ENCODE measurements at regions not wholly inside any gene's neighbourhood (a gene's known extent, or its start where the extent isn't known, plus 50 kb on each side); places are given as distances from the start of the nearest gene placed in this dataset.

GRCh38 chr3:124115956-124116355 lies 124.0 kb upstream of the ROPN1 start:
- Histone ChIP-seq H3K27ac (ENCODE audit: insufficient read depth, low read length, poor library complexity, severe bottlenecking) (no peak overlapping the region), H3K36me3 (ENCODE audit: control insufficient read depth, insufficient read depth, low read length) (no peaks in the 10 kb centered on the region), H3K27me3 (replicated peaks; ENCODE audit: control insufficient read depth, insufficient read depth, low read length, poor library complexity, severe bottlenecking) (no peaks in the 10 kb centered on the region), H3K9me3 (ENCODE audit: control insufficient read depth, low read length) (no peaks in the 10 kb centered on the region), H3K4me3 (ENCODE audit: insufficient read depth, low read depth, low read length, poor library complexity, severe bottlenecking) (no peak overlapping the region), H3K4me1 (ENCODE audit: control insufficient read depth, insufficient read depth, low read length, poor library complexity, severe bottlenecking) (no peaks in the 10 kb centered on the region)
- DNase-seq = no peak

DNA sequence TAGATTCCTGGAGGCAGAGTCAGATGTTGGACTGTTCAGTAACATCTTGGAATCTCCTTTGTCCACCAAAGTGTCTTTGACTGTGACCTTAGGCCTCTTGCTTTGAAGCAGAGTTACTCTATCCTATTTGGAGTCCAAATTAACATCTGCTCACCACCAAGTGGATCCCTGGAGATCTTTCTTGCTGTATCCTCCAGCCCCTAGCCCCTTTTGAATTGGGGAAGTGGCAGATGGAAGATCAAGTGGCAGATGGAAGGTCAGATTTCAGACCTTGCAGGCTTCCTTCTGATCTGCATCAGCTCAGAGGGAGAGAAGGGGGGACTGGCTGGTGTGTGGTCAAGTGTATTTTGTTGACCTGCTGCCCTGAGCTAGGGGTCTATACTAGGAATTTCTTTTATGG lies 125.0 kb upstream of the ROPN1 start:
- no peaks in the 10 kb centered on the region for H3K27me3 ChIP-seq (replicated peaks; ENCODE audit: control insufficient read depth, insufficient read depth, low read length, poor library complexity, severe bottlenecking)
- H3K4me1 ChIP-seq (ENCODE audit: control insufficient read depth, insufficient read depth, low read length, poor library complexity, severe bottlenecking) = no peaks in the 10 kb centered on the region
- no peak for DNase-seq
- no peak overlapping the region for H3K27ac ChIP-seq (ENCODE audit: insufficient read depth, low read length, poor library complexity, severe bottlenecking)
- H3K9me3 ChIP-seq (ENCODE audit: control insufficient read depth, low read length) = no peaks in the 10 kb centered on the region
- H3K36me3 ChIP-seq (ENCODE audit: control insufficient read depth, insufficient read depth, low read length) = no peaks in the 10 kb centered on the region
- no peak overlapping the region for H3K4me3 ChIP-seq (ENCODE audit: insufficient read depth, low read depth, low read length, poor library complexity, severe bottlenecking)

DNA sequence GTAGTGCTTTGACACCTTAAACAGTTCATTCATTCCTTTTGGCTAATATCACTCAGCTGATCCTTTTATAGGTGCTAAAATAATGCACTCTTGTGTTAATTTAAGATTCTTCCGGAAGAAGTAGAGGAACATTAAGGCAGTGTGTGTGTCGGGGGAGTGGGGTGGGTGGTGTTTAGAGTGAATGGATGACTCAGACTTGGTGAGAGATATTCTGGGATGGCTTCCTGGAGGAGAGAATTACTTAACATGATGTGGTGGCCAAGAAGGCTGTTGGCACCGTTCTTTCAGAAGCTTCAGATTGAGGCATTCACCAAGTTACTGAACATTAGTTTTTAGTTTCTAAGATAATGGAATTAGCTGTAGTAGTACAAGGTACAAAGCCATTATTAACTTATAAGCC lies 125.6 kb upstream of the ROPN1 start:
- H3K4me1 ChIP-seq (ENCODE audit: control insufficient read depth, insufficient read depth, low read length, poor library complexity, severe bottlenecking) = no peaks in the 10 kb centered on the region
- no peak overlapping the region for H3K27ac ChIP-seq (ENCODE audit: insufficient read depth, low read length, poor library complexity, severe bottlenecking)
- no peaks in the 10 kb centered on the region for H3K27me3 ChIP-seq (replicated peaks; ENCODE audit: control insufficient read depth, insufficient read depth, low read length, poor library complexity, severe bottlenecking)
- no peaks in the 10 kb centered on the region for H3K36me3 ChIP-seq (ENCODE audit: control insufficient read depth, insufficient read depth, low read length)
- H3K9me3 ChIP-seq (ENCODE audit: control insufficient read depth, low read length) = no peaks in the 10 kb centered on the region
- no peak overlapping the region for H3K4me3 ChIP-seq (ENCODE audit: insufficient read depth, low read depth, low read length, poor library complexity, severe bottlenecking)
- DNase-seq = no peak

- H3K4me3 ChIP-seq (ENCODE audit: insufficient read depth, low read depth, low read length, poor library complexity, severe bottlenecking) = no peak overlapping the region
- no peak for DNase-seq
- no peaks in the 10 kb centered on the region for H3K27me3 ChIP-seq (replicated peaks; ENCODE audit: control insufficient read depth, insufficient read depth, low read length, poor library complexity, severe bottlenecking)
- H3K36me3 ChIP-seq (ENCODE audit: control insufficient read depth, insufficient read depth, low read length) = no peaks in the 10 kb centered on the region
- H3K27ac ChIP-seq (ENCODE audit: insufficient read depth, low read length, poor library complexity, severe bottlenecking) = no peak overlapping the region
- no peaks in the 10 kb centered on the region for H3K9me3 ChIP-seq (ENCODE audit: control insufficient read depth, low read length)
- no peaks in the 10 kb centered on the region for H3K4me1 ChIP-seq (ENCODE audit: control insufficient read depth, insufficient read depth, low read length, poor library complexity, severe bottlenecking)
These were observed 126.5 kb upstream of the ROPN1 start for GRCh38 chr3:124118397-124118796.

DNA sequence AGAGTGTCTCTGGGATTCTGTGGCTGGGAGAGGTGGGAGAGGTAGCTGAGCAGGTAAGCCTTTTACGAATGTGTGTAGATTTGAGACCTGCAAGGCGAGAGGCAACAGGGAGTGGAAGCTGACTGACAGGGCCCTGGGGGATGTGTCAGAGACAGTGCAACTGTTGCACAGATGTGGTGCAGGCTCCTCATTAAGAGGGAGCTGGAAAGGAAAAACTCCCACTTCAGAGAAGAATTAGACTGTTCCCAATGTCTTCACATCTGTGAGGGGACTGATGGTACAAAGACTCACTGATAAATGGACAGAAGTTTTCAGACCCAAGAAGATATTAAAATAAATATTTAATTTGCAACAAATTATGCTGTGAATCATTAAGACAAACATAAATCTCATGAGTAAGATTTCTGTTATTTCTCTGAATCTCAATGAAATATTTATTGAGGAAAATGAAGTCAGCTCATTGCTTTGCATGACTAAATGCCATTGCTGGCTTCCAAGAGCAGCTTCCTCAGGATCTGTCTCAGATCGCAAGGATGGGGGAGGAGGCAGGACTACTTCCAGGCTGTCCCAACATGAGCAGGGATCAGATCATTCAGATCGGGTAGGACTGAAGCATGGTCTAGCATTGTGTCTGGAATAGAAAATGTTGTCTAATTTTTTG lies 127.3 kb upstream of the ROPN1 start:
- no peak overlapping the region for H3K27ac ChIP-seq (ENCODE audit: insufficient read depth, low read length, poor library complexity, severe bottlenecking)

GRCh38 chr3:124121379-124122312 lies 129.7 kb upstream of the ROPN1 start:
- no peak for DNase-seq
- H3K27me3 ChIP-seq (replicated peaks; ENCODE audit: control insufficient read depth, insufficient read depth, low read length, poor library complexity, severe bottlenecking) = no peaks in the 10 kb centered on the region
- no peaks in the 10 kb centered on the region for H3K9me3 ChIP-seq (ENCODE audit: control insufficient read depth, low read length)
- no peak overlapping the region for H3K27ac ChIP-seq (ENCODE audit: insufficient read depth, low read length, poor library complexity, severe bottlenecking)
- no peaks in the 10 kb centered on the region for H3K36me3 ChIP-seq (ENCODE audit: control insufficient read depth, insufficient read depth, low read length)
- no peaks in the 10 kb centered on the region for H3K4me1 ChIP-seq (ENCODE audit: control insufficient read depth, insufficient read depth, low read length, poor library complexity, severe bottlenecking)
- no peak overlapping the region for H3K4me3 ChIP-seq (ENCODE audit: insufficient read depth, low read depth, low read length, poor library complexity, severe bottlenecking)

More for the DNA sequence above, 127.3 kb upstream of the ROPN1 start:
- no peaks in the 10 kb centered on the region for H3K4me1 ChIP-seq (ENCODE audit: control insufficient read depth, insufficient read depth, low read length, poor library complexity, severe bottlenecking)
- H3K9me3 ChIP-seq (ENCODE audit: control insufficient read depth, low read length) = no peaks in the 10 kb centered on the region
- no peaks in the 10 kb centered on the region for H3K27me3 ChIP-seq (replicated peaks; ENCODE audit: control insufficient read depth, insufficient read depth, low read length, poor library complexity, severe bottlenecking)
- H3K36me3 ChIP-seq (ENCODE audit: control insufficient read depth, insufficient read depth, low read length) = no peaks in the 10 kb centered on the region
- DNase-seq = no peak
- no peak overlapping the region for H3K4me3 ChIP-seq (ENCODE audit: insufficient read depth, low read depth, low read length, poor library complexity, severe bottlenecking)

DNA sequence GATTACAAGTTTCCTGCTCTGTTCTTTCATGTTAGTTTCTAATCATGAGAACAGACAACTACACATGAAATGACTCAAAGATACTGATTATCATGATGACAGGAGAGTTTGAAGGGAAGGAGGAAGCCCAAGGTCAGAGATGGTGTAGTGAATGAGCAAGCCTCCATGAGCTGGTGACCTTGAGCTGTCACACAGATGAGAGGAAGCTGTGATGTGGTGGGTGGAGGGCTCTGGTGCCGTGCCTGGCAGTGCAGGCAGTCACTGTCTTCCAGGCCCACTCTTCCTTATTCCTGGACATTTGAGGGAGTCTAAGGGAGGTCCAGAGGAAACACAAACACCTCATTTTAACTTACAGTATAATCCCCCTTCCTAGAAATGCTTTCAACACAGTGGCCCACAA lies 133.4 kb upstream of the ROPN1 start:
- Histone ChIP-seq H3K36me3 (ENCODE audit: control insufficient read depth, insufficient read depth, low read length) (no peaks in the 10 kb centered on the region), H3K4me3 (ENCODE audit: insufficient read depth, low read depth, low read length, poor library complexity, severe bottlenecking) (no peak overlapping the region), H3K27ac (ENCODE audit: insufficient read depth, low read length, poor library complexity, severe bottlenecking) (no peak overlapping the region), H3K4me1 (ENCODE audit: control insufficient read depth, insufficient read depth, low read length, poor library complexity, severe bottlenecking) (no peaks in the 10 kb centered on the region), H3K9me3 (ENCODE audit: control insufficient read depth, low read length) (no peaks in the 10 kb centered on the region), H3K27me3 (replicated peaks; ENCODE audit: control insufficient read depth, insufficient read depth, low read length, poor library complexity, severe bottlenecking) (no peaks in the 10 kb centered on the region)
- DNase-seq = no peak

GRCh38 chr3:124126436-124127023 lies 134.6 kb upstream of the ROPN1 start:
- no peaks in the 10 kb centered on the region for H3K9me3 ChIP-seq (ENCODE audit: control insufficient read depth, low read length)
- no peak for DNase-seq
- H3K36me3 ChIP-seq (ENCODE audit: control insufficient read depth, insufficient read depth, low read length) = no peaks in the 10 kb centered on the region

DNA sequence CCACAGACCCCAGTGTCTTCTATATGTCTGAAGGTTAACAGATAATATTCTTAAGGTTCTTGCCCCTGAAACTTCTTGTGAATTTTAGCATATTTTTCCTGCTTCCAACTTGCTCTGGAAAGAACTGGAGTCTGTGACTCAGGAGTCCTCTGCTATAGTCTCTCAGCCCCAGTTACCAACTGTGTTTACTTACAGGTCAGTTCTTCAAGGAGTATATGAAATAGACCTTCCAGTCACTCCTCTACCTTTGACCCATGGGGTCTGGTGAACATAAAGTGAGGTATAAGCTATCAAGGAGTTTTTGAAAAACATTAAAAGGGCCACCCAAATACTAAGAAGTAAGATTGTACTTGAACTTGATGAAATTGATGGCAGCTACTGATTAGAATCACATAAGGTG lies 139.2 kb upstream of the ROPN1 start:
- no peak overlapping the region for H3K27ac ChIP-seq (ENCODE audit: insufficient read depth, low read length, poor library complexity, severe bottlenecking)
- no peak for DNase-seq
- no peaks in the 10 kb centered on the region for H3K36me3 ChIP-seq (ENCODE audit: control insufficient read depth, insufficient read depth, low read length)
- H3K9me3 ChIP-seq (ENCODE audit: control insufficient read depth, low read length) = no peaks in the 10 kb centered on the region
- H3K4me1 ChIP-seq (ENCODE audit: control insufficient read depth, insufficient read depth, low read length, poor library complexity, severe bottlenecking) = no peaks in the 10 kb centered on the region
- no peak overlapping the region for H3K4me3 ChIP-seq (ENCODE audit: insufficient read depth, low read depth, low read length, poor library complexity, severe bottlenecking)
- no peaks in the 10 kb centered on the region for H3K27me3 ChIP-seq (replicated peaks; ENCODE audit: control insufficient read depth, insufficient read depth, low read length, poor library complexity, severe bottlenecking)

More at GRCh38 chr3:124126436-124127023, 134.6 kb upstream of the ROPN1 start:
- no peak overlapping the region for H3K4me3 ChIP-seq (ENCODE audit: insufficient read depth, low read depth, low read length, poor library complexity, severe bottlenecking)
- H3K27ac ChIP-seq (ENCODE audit: insufficient read depth, low read length, poor library complexity, severe bottlenecking) = no peak overlapping the region
- H3K4me1 ChIP-seq (ENCODE audit: control insufficient read depth, insufficient read depth, low read length, poor library complexity, severe bottlenecking) = no peaks in the 10 kb centered on the region
- no peaks in the 10 kb centered on the region for H3K27me3 ChIP-seq (replicated peaks; ENCODE audit: control insufficient read depth, insufficient read depth, low read length, poor library complexity, severe bottlenecking)

DNA sequence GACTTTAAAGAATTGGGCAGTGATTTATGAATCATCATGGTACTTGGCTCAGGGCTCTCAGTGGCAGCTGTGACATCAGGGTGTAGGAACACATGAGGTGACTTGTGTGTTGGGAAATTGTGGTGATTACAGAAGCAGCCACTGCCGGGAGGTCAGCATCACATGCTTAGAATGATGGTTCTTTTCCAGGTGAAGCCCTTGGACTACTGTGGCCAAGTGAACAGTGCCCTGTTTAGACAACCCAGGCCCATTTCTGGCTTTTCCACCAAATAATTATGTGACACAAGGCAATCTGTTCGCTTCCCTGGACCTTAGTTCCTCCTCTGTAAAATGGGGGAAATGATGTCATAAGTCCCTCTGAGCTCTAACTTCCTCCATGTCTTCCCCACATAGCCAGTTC lies 139.7 kb upstream of the ROPN1 start:
- no peak for DNase-seq
- Histone ChIP-seq H3K36me3 (ENCODE audit: control insufficient read depth, insufficient read depth, low read length) (no peaks in the 10 kb centered on the region), H3K27ac (ENCODE audit: insufficient read depth, low read length, poor library complexity, severe bottlenecking) (no peak overlapping the region), H3K4me1 (ENCODE audit: control insufficient read depth, insufficient read depth, low read length, poor library complexity, severe bottlenecking) (no peaks in the 10 kb centered on the region), H3K27me3 (replicated peaks; ENCODE audit: control insufficient read depth, insufficient read depth, low read length, poor library complexity, severe bottlenecking) (no peaks in the 10 kb centered on the region), H3K9me3 (ENCODE audit: control insufficient read depth, low read length) (no peaks in the 10 kb centered on the region), H3K4me3 (ENCODE audit: insufficient read depth, low read depth, low read length, poor library complexity, severe bottlenecking) (no peak overlapping the region)

All from effector memory CD4-positive, alpha-beta T cell (primary cell).